LNCAP (cell line): ENCODE measurements at regions not wholly inside any gene's neighbourhood (a gene's known extent, or its start where the extent isn't known, plus 50 kb on each side); places are given as distances from the start of the nearest gene placed in this dataset.

Experiments
- TF ChIP-seq, protein P1 (sequence below): fragments of 450-650 bp; IDR thresholded peaks from 2 replicates; pipeline ENCODE4 v1.5.1; 2017; ENCODE audit warnings: mild to moderate bottlenecking

DNA sequence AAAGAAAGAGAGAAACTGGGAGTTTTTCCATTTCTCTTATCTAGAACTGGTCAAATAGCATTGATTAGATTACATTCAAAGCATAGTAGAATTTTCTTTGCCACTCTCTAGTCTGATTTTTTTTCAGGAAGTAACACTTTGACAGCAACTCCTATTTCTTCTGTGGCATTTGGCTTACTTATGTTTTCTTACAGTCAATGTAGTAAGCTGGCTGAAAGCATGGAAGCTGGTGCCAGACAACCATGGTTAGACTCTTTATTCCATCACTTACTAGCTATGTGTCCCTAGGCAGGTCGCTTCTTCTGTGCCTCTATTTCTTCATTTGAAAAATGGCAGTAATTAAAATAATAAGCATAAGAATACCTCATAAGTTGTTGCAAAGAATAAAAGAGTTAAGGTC, 54.2 kb upstream of the OPRM1 start:
- TF ChIP-seq, protein P1, sequence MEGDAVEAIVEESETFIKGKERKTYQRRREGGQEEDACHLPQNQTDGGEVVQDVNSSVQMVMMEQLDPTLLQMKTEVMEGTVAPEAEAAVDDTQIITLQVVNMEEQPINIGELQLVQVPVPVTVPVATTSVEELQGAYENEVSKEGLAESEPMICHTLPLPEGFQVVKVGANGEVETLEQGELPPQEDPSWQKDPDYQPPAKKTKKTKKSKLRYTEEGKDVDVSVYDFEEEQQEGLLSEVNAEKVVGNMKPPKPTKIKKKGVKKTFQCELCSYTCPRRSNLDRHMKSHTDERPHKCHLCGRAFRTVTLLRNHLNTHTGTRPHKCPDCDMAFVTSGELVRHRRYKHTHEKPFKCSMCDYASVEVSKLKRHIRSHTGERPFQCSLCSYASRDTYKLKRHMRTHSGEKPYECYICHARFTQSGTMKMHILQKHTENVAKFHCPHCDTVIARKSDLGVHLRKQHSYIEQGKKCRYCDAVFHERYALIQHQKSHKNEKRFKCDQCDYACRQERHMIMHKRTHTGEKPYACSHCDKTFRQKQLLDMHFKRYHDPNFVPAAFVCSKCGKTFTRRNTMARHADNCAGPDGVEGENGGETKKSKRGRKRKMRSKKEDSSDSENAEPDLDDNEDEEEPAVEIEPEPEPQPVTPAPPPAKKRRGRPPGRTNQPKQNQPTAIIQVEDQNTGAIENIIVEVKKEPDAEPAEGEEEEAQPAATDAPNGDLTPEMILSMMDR: no peak

DNA sequence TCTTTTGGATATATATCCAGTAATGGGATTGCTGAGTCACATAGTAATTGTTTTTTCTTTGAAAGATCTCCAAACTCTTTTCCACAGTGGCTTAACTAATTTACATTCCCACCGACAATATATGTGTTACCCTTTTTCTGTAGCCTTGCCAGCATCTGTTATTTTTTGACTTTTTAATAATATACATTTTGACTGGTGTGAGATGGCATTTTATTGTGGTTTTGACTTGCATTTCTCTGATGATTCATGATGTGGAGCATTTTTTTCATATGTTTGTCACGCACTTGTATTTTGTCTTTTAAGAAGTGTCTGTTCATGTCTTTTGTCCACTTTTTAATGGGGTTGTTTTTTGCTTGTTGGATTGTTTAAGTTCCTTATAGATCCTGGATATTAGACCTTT, 58.9 kb upstream of the OPRM1 start:
- TF ChIP-seq, protein P1: no peak

DNA sequence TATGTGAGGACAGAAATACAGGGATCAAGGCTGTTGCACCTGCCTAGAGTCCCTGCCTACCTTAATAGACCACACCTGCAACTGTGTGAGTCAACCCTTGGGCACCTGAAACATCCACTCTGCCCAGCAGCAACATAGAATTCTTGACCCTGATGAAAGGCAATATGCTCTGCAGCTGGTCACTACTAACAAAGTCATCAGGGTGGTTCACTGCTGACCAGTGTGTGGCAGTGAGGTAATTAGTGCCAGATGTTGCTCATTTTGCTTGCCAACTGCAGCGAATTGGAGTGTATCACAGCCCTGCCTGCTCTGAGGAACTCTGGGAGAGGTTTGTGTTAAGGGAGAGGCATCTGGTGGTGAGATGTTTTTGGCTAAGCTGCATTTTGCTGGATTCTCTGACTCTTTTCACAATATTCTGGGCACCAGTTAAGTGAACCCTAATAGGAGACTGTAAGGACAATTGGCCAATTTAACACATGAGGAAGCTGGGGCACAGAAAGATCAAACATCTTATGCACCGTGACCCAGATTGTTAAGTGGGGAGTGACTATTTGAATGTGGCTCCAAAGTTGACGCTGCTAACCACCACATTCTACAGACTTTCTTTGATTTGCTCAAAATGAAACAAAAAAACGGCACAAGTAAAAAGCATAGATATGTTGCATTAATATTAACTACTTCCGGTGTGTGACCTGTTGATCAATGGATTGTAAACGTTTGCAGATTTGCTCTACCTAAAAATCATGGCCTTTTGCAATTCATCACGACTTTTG, 61.9 kb upstream of the OPRM1 start:
- TF ChIP-seq, protein P1: no peak

DNA sequence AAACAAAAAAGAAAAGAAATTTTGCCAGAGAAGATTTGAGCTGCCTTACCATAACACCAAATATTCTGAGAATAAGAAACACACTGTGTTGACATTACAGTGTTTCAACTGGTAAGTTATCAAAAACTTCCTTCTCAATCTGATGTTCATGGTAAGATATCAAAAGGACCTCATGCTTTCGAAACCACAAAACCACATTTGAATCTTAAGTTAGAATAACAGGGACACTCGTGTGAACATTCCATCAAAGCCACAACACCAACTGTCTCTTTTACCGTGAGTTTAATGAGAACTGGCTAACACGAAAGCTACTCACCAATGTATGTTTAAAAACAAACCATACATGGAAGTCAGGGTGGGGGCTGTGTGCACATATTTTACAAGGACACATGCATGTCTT, 73.0 kb upstream of the OPRM1 start:
- TF ChIP-seq, protein P1: no peak

DNA sequence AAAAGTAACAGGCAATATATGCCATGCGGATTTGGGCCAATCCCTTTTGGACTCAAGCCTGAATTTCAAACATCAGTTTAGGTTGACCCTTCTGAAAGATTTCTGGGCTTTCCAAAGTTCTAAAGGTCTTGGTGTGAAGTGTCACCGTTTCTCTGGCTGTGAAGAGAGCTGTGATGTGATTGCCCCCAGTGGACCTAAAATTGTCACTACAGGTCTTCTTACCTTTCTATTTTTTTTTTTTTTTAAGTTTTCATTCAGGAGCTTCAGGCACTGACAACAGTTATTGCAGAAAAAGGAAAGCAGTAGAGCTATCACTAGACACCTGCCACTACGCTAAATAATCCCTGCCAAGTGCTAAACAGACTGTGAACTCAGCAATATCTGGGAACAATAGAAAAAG, 75.7 kb upstream of the OPRM1 start:
- TF ChIP-seq, protein P1: no peak

DNA sequence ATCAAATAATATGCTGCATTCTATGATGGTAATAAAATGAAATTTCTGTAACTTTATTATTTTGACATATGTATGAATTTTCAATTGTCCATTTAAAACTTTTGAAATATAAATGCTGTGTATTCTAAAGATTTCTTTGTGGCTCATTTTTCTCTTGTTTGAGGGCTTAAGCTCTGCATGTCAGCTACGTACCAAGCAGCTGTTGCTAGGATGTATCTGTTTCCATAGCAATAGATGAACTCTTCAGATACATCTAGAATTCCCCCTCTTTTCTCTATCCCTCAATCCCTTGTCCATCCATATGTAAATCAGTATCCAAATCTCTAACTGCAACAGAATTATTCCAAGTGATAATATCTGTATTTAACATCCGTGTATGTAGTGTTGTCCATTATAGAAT, 76.5 kb upstream of the OPRM1 start:
- TF ChIP-seq, protein P1: no peak

DNA sequence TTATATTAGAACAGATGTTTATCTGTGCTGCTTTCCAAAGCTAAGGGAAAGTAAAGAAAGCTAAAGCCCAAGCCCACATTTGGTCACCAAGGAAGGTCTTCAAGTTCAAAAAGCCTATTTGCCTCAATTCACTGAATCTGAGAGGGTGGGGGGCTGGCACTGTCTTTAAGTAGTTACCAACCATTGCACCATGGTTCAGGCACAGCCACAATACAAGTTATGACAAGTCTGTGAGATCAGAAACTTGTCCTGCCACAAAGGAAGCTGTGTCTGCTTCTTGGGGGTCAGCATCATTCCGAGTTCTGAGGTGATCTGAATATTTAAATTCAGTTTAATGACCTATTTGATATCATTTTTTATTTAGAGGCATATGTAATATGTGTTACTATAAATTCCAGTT, 78.3 kb upstream of the OPRM1 start:
- TF ChIP-seq, protein P1: no peak

DNA sequence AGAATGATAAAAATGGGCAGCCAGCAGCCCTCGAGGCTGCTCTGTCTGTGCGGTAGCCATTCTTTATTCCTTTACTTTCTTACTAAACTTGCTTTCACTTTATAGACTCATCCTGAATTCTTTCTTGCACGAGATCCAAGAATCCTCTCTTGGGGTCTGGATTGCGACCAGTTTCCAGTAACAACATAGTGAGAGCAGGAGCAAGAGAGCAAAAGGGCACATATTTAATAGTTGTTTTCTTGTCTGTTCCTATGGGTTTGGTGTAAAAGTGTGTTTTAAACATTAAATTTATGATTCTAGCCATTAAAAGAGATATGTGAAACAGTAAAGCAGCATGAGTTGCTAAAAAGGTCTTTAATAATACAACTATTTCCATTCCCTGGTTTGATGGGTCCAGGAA, 78.8 kb upstream of the OPRM1 start:
- TF ChIP-seq, protein P1: no peak
